Right ventricle myocardium inferior (tissue), 1 donor: ENCODE measurements at regions not wholly inside any gene's neighbourhood (a gene's known extent, or its start where the extent isn't known, plus 50 kb on each side); places are given as distances from the start of the nearest gene placed in this dataset.

ENCODE experiments used
- ATAC-seq: fragments of 200-7000 bp; cut with Tn5 transposase; one replicate; pipeline ENCODE4 v1.9.1; 2020; ENCODE audit warnings: mild to moderate bottlenecking, moderate library complexity
- DNase-seq: peaks from one replicate; pipeline ENCODE4 v3.0.0; 2021; ENCODE audit errors: missing footprints
- intact Hi-C: fragments of 100-400 bp; cut with DNase I; formaldehyde crosslinking; loops from one replicate; pipeline ENCODE4 v1.11.0; 2022
- donor health status: DM: no; HTN: yes; CAD: no; lungs with severe emphysema.

- no peak for DNase-seq
- ATAC-seq: no peak
These were observed 698.2 kb upstream of the GOT2 start for GRCh38 chr16:59432276-59432675.

DNA sequence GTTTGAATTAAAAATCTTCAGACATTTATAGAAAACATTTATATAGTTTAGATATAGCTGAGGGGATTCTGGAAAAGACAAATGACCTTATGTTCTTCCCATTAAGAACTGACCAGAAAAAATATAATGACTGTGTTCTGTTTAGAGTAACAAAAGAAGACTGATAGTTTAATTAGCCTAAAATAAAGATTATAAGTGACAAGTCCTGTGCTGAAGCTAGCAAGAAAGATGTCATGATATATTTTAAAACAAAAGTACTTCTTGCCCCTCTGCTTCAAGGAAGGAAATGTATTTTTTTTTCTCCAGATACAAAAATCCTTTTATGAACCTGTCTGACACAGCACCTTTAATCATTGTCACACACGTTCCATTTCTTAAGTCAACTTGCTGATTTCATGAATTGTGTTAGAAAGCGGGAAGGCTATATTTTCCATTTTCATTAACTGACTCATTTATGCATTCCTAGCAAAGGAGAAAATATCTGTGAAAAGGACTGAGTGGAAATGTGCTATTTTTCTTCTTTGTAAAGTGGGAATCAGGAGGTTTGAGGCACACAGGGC, 690.7 kb upstream of the GOT2 start:
- DNase-seq (no peak), ATAC-seq (no peak)
- intact Hi-C loops: no loop called here

More at GRCh38 chr16:59432276-59432675, 698.2 kb upstream of the GOT2 start:
- intact Hi-C loops: no loop called here

GRCh38 chr16:59411961-59412841, 678.1 kb upstream of the GOT2 start:
- intact Hi-C loops: no loop called here
- DNase-seq (no peak), ATAC-seq (no peak)

- intact Hi-C loops: no loop called here
- no peak for ATAC-seq
- no peak for DNase-seq
These were observed 676.3 kb upstream of the GOT2 start for GRCh38 chr16:59410451-59410850.

DNA sequence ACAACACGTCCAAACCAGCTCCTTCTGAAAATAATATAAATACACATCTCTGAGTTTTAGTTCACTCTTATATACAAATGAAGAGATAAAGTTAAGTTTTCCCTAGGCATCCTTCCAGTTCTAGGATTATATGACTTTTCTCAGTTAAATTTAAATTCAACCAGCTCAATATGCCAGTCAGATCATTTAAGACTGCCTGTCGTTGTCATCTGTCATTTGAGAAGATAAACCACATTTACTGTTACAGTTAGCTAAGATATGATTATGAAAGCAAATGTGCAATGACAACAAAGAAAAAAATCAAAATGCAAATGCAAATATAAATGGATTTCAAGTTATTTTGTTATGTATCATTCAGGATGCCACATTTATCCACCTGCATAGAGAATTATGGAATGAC, 671.7 kb upstream of the GOT2 start:
- DNase-seq: no peak
- intact Hi-C loops: no loop called here
- ATAC-seq: no peak

- no peak for ATAC-seq
- DNase-seq: no peak
- intact Hi-C loops: no loop called here
These were observed 670.4 kb upstream of the GOT2 start for GRCh38 chr16:59404509-59404908.

- no peak for ATAC-seq
- intact Hi-C loops: no loop called here
These were observed 666.7 kb upstream of the GOT2 start for GRCh38 chr16:59400830-59401229.

DNA sequence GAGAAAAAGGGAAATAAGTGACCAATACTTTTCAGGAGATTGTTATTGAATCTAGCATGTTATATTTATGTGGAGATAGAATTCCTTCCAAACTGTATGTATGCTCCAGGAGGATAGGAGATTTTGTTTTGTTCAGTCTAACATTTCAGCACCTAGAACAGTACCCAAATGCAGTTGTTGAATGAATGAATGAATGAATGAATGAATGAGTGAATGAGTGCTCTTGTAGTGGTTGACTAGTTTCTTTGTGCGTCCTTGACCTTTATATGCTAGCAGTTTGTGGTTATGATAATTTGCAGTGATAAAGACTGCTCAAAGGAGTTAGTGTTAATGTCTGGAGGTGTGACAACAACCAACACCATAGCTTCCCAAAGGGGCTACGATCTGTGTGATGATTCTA, 663.5 kb upstream of the GOT2 start:
- DNase-seq (no peak), ATAC-seq (no peak)
- intact Hi-C loops: no loop called here

More at GRCh38 chr16:59400830-59401229, 666.7 kb upstream of the GOT2 start:
- DNase-seq: no peak

DNA sequence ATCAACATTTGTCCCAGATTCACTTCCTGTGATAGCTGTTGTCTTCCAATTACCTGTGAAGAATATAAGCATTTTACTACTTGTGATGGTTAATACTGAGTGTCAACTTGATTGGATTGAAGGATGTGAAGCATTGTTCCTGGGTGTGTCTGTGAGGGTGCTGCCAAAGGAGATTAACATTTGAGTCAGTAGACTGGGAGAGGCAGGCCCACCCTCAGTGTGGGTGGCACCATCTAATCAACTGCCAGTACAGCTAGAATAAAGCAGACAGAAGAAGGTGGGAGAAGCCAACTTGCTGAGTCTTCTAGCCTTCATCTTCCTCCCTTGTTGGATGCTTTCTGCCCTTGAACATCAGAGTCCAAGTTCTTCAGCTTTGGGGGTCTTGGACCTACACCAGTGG, 660.4 kb upstream of the GOT2 start:
- ATAC-seq: no peak
- intact Hi-C loops: no loop called here
- DNase-seq: no peak

GRCh38 chr16:59392911-59393310, 658.8 kb upstream of the GOT2 start:
- ATAC-seq: no peak
- intact Hi-C loops: no loop called here

DNA sequence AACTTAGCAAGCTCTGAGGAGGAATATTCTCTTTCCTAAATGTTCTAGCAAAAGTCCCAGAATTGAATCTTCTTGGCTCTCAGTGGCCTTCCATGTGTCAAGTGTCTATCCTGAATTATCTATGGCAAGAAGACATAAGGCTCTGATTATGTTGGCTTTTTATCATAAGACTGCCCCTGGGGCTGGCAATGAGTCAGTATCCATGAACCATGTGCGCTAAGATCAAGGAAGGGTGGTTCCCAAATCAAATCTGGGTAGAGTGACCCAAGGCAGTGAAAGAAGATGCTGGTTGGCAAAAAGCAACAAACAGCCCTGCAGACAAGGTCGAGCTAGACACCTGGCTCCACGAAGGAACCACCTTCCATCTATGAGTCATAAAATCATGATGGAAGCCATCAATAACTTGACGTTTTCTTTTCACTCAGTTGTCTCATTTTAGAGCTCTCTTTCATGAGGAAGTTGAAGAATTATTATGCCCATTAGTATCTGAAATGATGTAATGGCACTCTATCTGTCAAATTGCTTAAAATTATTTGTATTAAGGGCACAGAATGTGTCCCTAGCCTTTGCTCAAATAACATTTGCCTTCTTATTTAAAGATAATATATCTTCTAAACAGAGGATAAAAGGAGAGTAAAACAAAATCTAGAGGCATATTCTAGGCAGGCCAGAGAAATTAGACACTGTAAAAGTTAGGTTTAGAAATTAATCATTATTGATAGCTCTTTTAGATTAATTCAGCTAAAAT, 657.7 kb upstream of the GOT2 start:
- DNase-seq: no peak
- ATAC-seq: no peak
- intact Hi-C loops: no loop called here

More at GRCh38 chr16:59392911-59393310, 658.8 kb upstream of the GOT2 start:
- no peak for DNase-seq

DNA sequence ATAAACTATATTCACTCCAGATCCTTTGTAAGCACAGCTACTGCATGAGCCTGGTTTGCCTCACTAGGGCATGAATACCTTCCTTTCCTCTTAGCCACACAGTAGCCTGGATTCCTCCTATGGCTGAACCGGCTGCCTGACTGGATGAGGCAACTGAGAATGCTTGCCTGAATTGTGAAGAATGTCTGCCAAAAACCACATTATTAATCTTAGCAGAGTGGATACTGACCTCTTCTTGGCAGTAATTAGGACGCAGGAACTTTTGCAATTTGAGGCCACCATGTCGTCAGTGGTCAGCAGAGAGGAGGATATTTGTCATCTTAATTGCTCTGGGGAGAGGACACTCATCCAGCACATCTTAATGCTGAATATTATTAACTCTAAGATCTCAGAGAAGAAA, 651.8 kb upstream of the GOT2 start:
- DNase-seq (no peak), ATAC-seq (peak; percentile 23)
- intact Hi-C loops: no loop called here

- intact Hi-C loops: no loop called here
- no peak for ATAC-seq
These were observed 651.4 kb upstream of the GOT2 start for GRCh38 chr16:59385491-59385890.

DNA sequence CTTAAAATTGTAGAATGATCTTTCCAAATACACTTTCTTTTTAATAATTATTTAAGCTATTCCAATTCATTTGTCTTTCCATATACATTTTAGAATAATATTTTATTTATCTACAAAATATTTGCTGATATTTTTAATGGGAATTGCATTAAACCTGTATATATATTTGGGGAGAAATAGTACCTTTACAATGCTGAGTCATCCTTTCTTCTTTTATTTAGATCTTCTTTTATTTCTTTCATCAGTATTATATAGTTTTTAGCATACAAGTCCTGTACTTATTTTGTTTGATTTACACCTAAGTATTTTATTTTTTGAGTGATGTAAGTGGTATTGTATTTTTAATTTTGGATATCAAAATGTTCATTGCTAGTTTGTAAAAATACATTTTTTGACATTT, 639.5 kb upstream of the GOT2 start:
- intact Hi-C loops: no loop called here
- ATAC-seq (no peak), DNase-seq (no peak)

More at GRCh38 chr16:59385491-59385890, 651.4 kb upstream of the GOT2 start:
- DNase-seq: no peak

GRCh38 chr16:59370717-59371116, 636.6 kb upstream of the GOT2 start:
- no peak for ATAC-seq
- DNase-seq: no peak
- intact Hi-C loops: no loop called here

GRCh38 chr16:59369523-59369922, 635.4 kb upstream of the GOT2 start:
- ATAC-seq (no peak), DNase-seq (no peak)
- intact Hi-C loops: no loop called here

DNA sequence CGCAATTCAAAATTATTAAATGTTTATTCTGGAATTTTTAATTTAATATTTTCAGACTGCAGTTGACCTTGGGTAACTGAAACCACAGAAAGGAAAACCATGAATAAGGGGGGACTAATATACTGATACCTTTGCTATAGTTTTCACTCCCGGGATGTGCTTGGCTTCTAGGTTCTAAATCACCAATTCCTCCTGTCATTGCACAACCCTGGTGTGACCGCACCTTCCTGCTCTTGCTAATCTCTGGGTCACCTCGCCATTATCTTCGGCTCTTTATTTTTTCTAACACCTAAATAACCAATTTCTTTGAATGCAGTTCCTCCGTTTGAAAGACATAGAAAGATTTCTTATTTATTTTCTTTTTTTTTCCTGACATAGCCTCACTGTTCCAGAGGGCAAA, 634.5 kb upstream of the GOT2 start:
- no peak for ATAC-seq
- no peak for DNase-seq
- intact Hi-C loops: no loop called here

- ATAC-seq: no peak
- intact Hi-C loops: no loop called here
- no peak for DNase-seq
These were observed 622.6 kb upstream of the GOT2 start for GRCh38 chr16:59356709-59357108.

DNA sequence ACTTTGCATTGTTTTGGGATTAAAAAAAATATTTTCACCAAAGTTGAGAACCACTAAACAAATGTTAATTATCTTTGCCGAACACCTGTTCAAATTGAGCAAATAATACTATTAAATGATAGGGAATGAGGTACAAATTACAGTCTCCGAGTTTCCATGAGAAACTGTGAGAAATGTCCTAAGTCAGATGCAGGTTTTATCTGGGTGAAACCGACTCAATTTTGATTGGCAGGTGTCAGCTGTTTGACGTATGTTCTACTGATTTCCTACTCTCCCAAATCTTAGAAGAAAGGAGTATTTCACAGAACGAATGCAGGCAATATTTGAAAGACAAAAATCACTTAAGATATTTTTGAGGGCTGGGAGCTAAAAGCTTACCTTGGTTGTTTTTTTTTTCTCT, 622.0 kb upstream of the GOT2 start:
- DNase-seq: no peak
- intact Hi-C loops: no loop called here
- no peak for ATAC-seq

- DNase-seq: no peak
- ATAC-seq: no peak
- intact Hi-C loops: no loop called here
These were observed 621.6 kb upstream of the GOT2 start for GRCh38 chr16:59355704-59356103.
